Common myeloid progenitor, CD34-positive (primary cell): ENCODE measurements at regions not wholly inside any gene's neighbourhood (a gene's known extent, or its start where the extent isn't known, plus 50 kb on each side); places are given as distances from the start of the nearest gene placed in this dataset.

Experiments used
- CTCF ChIA-PET: fragments of 350-600 bp; sonication (Branson Sonifier 250); formaldehyde crosslinking; loops from one replicate; lab custom pipeline; 2021; ENCODE audit warnings: antibody characterized with exemption; lab: Charles Lee
- POLR2A ChIA-PET: fragments of 350-600 bp; sonication (Branson Sonifier 250); formaldehyde crosslinking; loops from one replicate; lab custom pipeline; 2021; ENCODE audit warnings: antibody characterized with exemption; lab: Charles Lee
- DNase-seq, 3 donors: peaks; one replicate each; pipeline versions ENCODE4 v3.0.0 to v3.0.0-alpha.2; 2013
- H3K27ac ChIP-seq, 2 experiments: 1 replicate in 1 of 2; 2 replicates in 1 of 2; pipeline ENCODE4 v1.7.0; 2013; ENCODE audit warnings: inconsistent platforms in 2 of 2, low read length in 2 of 2, mild to moderate bottlenecking in 2 of 2, low read depth in 1 of 2, moderate library complexity in 1 of 2; ENCODE audit not compliant: severe bottlenecking in 2 of 2, insufficient read depth in 1 of 2, poor library complexity in 1 of 2
- H3K27me3 ChIP-seq, 5 experiments: replicated peaks in 2 of 5; 1 replicate in 3 of 5; 2 replicates in 2 of 5; pipeline versions ENCODE4 v1.6.1 to v1.7.0; 2013; ENCODE audit warnings: low read length in 4 of 5, mild to moderate bottlenecking in 2 of 5, moderate library complexity in 2 of 5, inconsistent platforms in 1 of 5; ENCODE audit not compliant: insufficient read depth in 5 of 5, control insufficient read depth in 4 of 5
- H3K36me3 ChIP-seq, 4 experiments: 1 replicate in 2 of 4; 2 replicates in 2 of 4; pipeline versions ENCODE4 v1.6.1 to v1.7.0; 2013; ENCODE audit warnings: low read length in 3 of 4, control low read depth in 1 of 4, mild to moderate bottlenecking in 1 of 4; ENCODE audit not compliant: control insufficient read depth in 4 of 4, insufficient read depth in 4 of 4
- H3K4me1 ChIP-seq, 4 experiments: 1 replicate in 3 of 4; 2 replicates in 1 of 4; pipeline versions ENCODE4 v1.6.1 to v1.7.1; 2013; ENCODE audit warnings: low read length in 3 of 4, mild to moderate bottlenecking in 3 of 4, control low read depth in 1 of 4, inconsistent platforms in 1 of 4, moderate library complexity in 1 of 4; ENCODE audit not compliant: control insufficient read depth in 4 of 4, insufficient read depth in 4 of 4; ENCODE audit errors: control extremely low read depth in 1 of 4
- H3K4me3 ChIP-seq, 7 experiments: 1 replicate in 4 of 7; 2 replicates in 3 of 7; pipeline versions ENCODE4 v1.5.1 to v1.7.0; 2013; ENCODE audit warnings: mild to moderate bottlenecking in 7 of 7, low read length in 6 of 7, moderate library complexity in 6 of 7, inconsistent platforms in 2 of 7, low read depth in 2 of 7, control low read depth in 1 of 7; ENCODE audit not compliant: insufficient read depth in 4 of 7, control insufficient read depth in 1 of 7; ENCODE audit errors: extremely low read depth in 1 of 7
- H3K9me3 ChIP-seq, 5 experiments: 1 replicate in 4 of 5; 2 replicates in 1 of 5; pipeline versions ENCODE4 v1.6.1 to v1.7.1; 2013; ENCODE audit warnings: low read length in 4 of 5, mild to moderate bottlenecking in 2 of 5, inconsistent platforms in 1 of 5, low read depth in 1 of 5, moderate library complexity in 1 of 5; ENCODE audit not compliant: control insufficient read depth in 4 of 5, insufficient read depth in 2 of 5; ENCODE audit errors: control extremely low read depth in 1 of 5
- WGBS: methylation state at CpG from one replicate; pipeline ENCODE4 v1.1.5; 2013; ENCODE audit not compliant: insufficient coverage; 5-methylcytosine and 5-hydroxymethylcytosine counted together

DNA sequence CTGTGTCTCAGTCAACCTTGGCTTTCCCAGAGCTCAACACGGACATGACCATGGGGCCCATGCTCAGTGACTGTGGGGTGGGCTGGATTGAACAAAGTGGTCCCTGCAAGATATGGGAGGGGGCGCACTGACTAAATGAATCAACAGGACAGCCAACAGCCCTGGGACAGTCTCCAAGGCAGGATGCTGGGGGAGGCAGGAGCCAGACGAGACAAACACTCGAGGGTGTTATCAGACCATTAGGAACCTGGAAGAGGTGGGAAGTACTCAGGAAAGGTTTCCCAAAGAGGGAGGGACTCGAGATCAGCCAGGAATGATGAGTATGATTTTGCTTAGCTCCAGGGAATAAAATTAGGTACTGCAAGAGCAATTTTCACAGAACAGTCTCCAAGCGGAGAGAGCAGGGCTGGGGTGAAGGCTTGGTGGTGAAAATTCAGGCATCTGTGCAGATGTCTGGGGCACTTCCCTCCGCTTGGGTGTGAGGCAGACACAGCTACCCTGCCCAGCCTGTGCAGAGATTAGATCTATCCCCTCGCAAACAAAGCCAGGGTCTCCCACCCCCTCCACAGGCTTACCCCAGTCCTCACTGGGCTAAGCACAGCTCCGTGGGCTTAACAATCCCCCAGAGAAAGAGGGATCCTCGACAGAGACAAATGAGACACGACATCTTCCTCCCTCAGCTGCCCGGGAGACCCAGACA is 261.1 kb upstream of the ZMIZ1 start:
- Histone ChIP-seq H3K36me3 (no peaks in the 10 kb centered on the region), H3K4me3 (no peak overlapping the region), H3K4me1 (no peaks in the 10 kb centered on the region), H3K27ac (no peak overlapping the region), H3K27me3 (no peaks in the 10 kb centered on the region), H3K9me3 (peaks cover 0 to 8% (median 0%) of the 10 kb centered on the region in 5 experiments)
- no peak for DNase-seq
- WGBS = 99% methylated on average over 11 of the region's 12 CpGs
- ChIA-PET POLR2A (no interaction called here), CTCF (no interaction called here)

GRCh38 chr10:78808286-78808685 is 260.5 kb upstream of the ZMIZ1 start:
- Histone ChIP-seq H3K4me3 (no peak overlapping the region), H3K27ac (no peak overlapping the region), H3K9me3 (peaks cover 0 to 8% (median 0%) of the 10 kb centered on the region in 5 experiments), H3K27me3 (no peaks in the 10 kb centered on the region), H3K36me3 (no peaks in the 10 kb centered on the region), H3K4me1 (no peaks in the 10 kb centered on the region)
- CTCF ChIA-PET = no interaction called here
- DNase-seq = no peak
- 92% methylated on average over 5 of the region's 8 CpGs for WGBS
- POLR2A ChIA-PET = no interaction called here

DNA sequence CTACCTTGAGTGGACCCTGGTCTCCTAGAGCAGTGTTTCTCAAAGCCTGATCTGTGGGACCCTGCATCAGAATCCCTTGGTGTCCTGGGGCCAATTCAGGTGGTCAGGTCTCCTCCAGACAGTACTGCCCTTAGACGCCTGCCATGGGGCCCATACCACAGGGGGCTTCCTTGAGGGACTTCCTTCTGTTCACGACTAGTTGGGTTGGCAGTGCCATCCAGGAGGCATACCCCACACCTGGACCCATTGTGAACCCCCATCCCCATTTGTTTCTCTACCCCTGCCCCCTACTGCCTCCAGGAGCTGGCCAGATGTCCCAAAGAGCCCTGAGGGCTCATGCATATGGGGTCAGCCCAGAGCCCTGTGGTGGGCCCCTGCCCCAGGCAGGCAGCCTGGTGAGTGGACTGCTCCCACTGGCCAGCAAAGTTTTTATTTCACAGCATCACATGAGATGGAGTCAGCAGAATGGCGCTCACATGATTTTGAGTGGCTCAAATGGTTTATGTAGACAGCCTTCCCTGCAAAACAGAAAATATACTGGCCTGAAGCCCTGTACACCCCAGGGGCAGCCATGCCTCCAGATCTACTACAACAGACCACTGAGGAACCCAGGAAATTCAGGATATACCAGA is 259.9 kb upstream of the ZMIZ1 start:
- 94% methylated on average over 2 of the region's 3 CpGs for WGBS
- ChIA-PET CTCF (no interaction called here), POLR2A (no interaction called here)
- no peak overlapping the region for H3K27ac ChIP-seq
- no peak overlapping the region for H3K4me3 ChIP-seq
- H3K4me1 ChIP-seq = no peaks in the 10 kb centered on the region
- H3K9me3 ChIP-seq = peaks cover 0 to 8% (median 0%) of the 10 kb centered on the region in 5 experiments
- DNase-seq = no peak
- H3K27me3 ChIP-seq = no peaks in the 10 kb centered on the region
- H3K36me3 ChIP-seq = no peaks in the 10 kb centered on the region

DNA sequence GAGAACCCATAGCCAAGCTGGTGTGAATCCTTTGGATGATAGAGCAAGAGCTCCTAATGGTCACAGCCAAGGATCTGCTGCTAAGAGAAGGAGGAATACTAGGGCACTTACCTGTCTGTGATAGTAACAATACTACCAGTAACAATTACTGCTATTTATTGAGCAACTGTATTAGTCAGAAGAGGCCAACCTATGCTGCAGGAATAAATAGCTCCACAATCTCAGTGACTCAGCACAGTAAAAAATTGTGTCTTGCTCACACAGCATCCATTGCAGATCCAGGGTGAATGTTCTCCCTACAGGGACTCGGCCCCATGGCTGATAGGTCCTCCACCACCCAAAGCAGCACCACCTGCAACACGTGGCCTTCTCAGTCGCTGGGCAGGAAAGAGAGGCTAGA is 257.6 kb upstream of the ZMIZ1 start:
- no peak for DNase-seq

GRCh38 chr10:78812571-78813318 is 256.0 kb upstream of the ZMIZ1 start:
- 97% methylated on average over 3 of the region's 4 CpGs for whole genome bisulfite sequencing
- ChIA-PET CTCF (no interaction called here), POLR2A (no interaction called here)
- no peak for DNase-seq
- H3K27me3 ChIP-seq = no peaks in the 10 kb centered on the region
- H3K36me3 ChIP-seq = no peaks in the 10 kb centered on the region
- H3K4me1 ChIP-seq = peaks cover 3 to 7% (median 5%) of the 10 kb centered on the region in 4 experiments
- peaks cover 0 to 8% (median 0%) of the 10 kb centered on the region in 5 experiments for H3K9me3 ChIP-seq
- H3K27ac ChIP-seq = no peak overlapping the region
- no peak overlapping the region for H3K4me3 ChIP-seq

More for the DNA sequence above, 257.6 kb upstream of the ZMIZ1 start:
- Histone ChIP-seq H3K27ac (no peak overlapping the region), H3K27me3 (no peaks in the 10 kb centered on the region), H3K4me1 (no peaks in the 10 kb centered on the region), H3K4me3 (no peak overlapping the region), H3K36me3 (no peaks in the 10 kb centered on the region), H3K9me3 (peaks cover 0 to 8% (median 0%) of the 10 kb centered on the region in 5 experiments)
- no CpG with 5 or more reads among the region's 3 CpGs for WGBS
- ChIA-PET CTCF (no interaction called here), POLR2A (no interaction called here)

- POLR2A ChIA-PET = no interaction called here
- no peak for DNase-seq
- Histone ChIP-seq H3K4me1 (peaks cover 3 to 9% (median 7%) of the 10 kb centered on the region in 4 experiments), H3K27ac (no peak overlapping the region), H3K27me3 (no peaks in the 10 kb centered on the region), H3K36me3 (no peaks in the 10 kb centered on the region), H3K4me3 (no peak overlapping the region), H3K9me3 (peaks cover 0 to 8% (median 0%) of the 10 kb centered on the region in 5 experiments)
- WGBS = no CpG with 5 or more reads among the region's 1 CpG
- CTCF ChIA-PET = no interaction called here
Measured at GRCh38 chr10:78813526-78813925, 255.2 kb upstream of the ZMIZ1 start.

- H3K4me1 ChIP-seq = peaks cover 3 to 9% (median 7%) of the 10 kb centered on the region in 4 experiments
- no peak for DNase-seq
- H3K36me3 ChIP-seq = no peaks in the 10 kb centered on the region
- H3K27me3 ChIP-seq = no peaks in the 10 kb centered on the region
- peaks cover 0 to 8% (median 0%) of the 10 kb centered on the region in 5 experiments for H3K9me3 ChIP-seq
- ChIA-PET POLR2A (no interaction called here), CTCF (no interaction called here)
- H3K4me3 ChIP-seq = no peak overlapping the region
- H3K27ac ChIP-seq = no peak overlapping the region
- WGBS = 97% methylated on average over 4 of the region's 6 CpGs
Measured at GRCh38 chr10:78813998-78814399, 254.8 kb upstream of the ZMIZ1 start.
